Activated CD4-positive, alpha-beta T cell treated with anti-CD3 and anti-CD28 coated beads, Interleukin-2, amount 10 ng/mL, durations not matched to agents 24 days and 14 days (primary cell): ENCODE measurements at regions not wholly inside any gene's neighbourhood (a gene's known extent, or its start where the extent isn't known, plus 50 kb on each side); places are given as distances from the start of the nearest gene placed in this dataset.
"Not testable (repeated sequence)": the region's sequence is repeated elsewhere in the genome, so short reads cannot be mapped to it uniquely, and the experiment has no call there.

ENCODE experiments used
- DNase-seq: peaks from one replicate; pipeline ENCODE4 v3.0.0; 2022
- H3K27ac Mint-ChIP-seq: one replicate; pipeline ENCODE4 v1.8.0; 2022; ENCODE audit warnings: mild to moderate bottlenecking, mixed read lengths
- H3K27me3 Mint-ChIP-seq: one replicate; pipeline ENCODE4 v1.8.0; 2022; ENCODE audit warnings: mixed read lengths
- H3K36me3 Mint-ChIP-seq: one replicate; pipeline ENCODE4 v1.8.0; 2022; ENCODE audit warnings: low read depth, mild to moderate bottlenecking, mixed read lengths
- H3K4me1 Mint-ChIP-seq: one replicate; pipeline ENCODE4 v1.8.0; 2021; ENCODE audit warnings: mixed read lengths
- H3K4me3 Mint-ChIP-seq: one replicate; pipeline ENCODE4 v1.8.0; 2022; ENCODE audit warnings: mild to moderate bottlenecking, moderate library complexity, mixed read lengths
- H3K9me3 Mint-ChIP-seq: one replicate; pipeline ENCODE4 v1.8.0; 2021; ENCODE audit warnings: mixed read lengths
- intact Hi-C: fragments of 100-400 bp; cut with micrococcal nuclease; formaldehyde crosslinking; loops from one replicate; pipeline ENCODE4 v1.15.1; 2023

GRCh38 chr10:6999232-6999925 is 411.5 kb downstream of the SFMBT2 start:
- H3K4me1 Mint-ChIP-seq, result peaks cover 2% of the 10 kb centered on the region
- peaks cover 22% of the 10 kb centered on the region for H3K27me3 Mint-ChIP-seq
- H3K4me3 Mint-ChIP-seq, result no peak overlapping the region
- no peaks in the 10 kb centered on the region for H3K9me3 Mint-ChIP-seq
- no peak for DNase-seq
- no peaks in the 10 kb centered on the region for H3K36me3 Mint-ChIP-seq
- intact Hi-C loops, result no loop called here
- H3K27ac Mint-ChIP-seq, result no peak overlapping the region

GRCh38 chr10:6997509-6997908 is 413.3 kb downstream of the SFMBT2 start:
- intact Hi-C loops, result no loop called here
- no peak for DNase-seq
- peaks cover 4% of the 10 kb centered on the region for H3K9me3 Mint-ChIP-seq
- peaks cover 17% of the 10 kb centered on the region for H3K27me3 Mint-ChIP-seq
- no peak overlapping the region for H3K27ac Mint-ChIP-seq
- no peak overlapping the region for H3K4me3 Mint-ChIP-seq
- no peaks in the 10 kb centered on the region for H3K4me1 Mint-ChIP-seq
- H3K36me3 Mint-ChIP-seq, result no peaks in the 10 kb centered on the region

GRCh38 chr10:6996431-6996830 is 414.4 kb downstream of the SFMBT2 start:
- no peak for DNase-seq
- no peak overlapping the region for H3K27ac Mint-ChIP-seq
- H3K4me3 Mint-ChIP-seq, result no peak overlapping the region
- peaks cover 13% of the 10 kb centered on the region for H3K27me3 Mint-ChIP-seq
- no peaks in the 10 kb centered on the region for H3K36me3 Mint-ChIP-seq
- H3K4me1 Mint-ChIP-seq, result no peaks in the 10 kb centered on the region
- intact Hi-C loops, result no loop called here
- peaks cover 4% of the 10 kb centered on the region for H3K9me3 Mint-ChIP-seq

DNA sequence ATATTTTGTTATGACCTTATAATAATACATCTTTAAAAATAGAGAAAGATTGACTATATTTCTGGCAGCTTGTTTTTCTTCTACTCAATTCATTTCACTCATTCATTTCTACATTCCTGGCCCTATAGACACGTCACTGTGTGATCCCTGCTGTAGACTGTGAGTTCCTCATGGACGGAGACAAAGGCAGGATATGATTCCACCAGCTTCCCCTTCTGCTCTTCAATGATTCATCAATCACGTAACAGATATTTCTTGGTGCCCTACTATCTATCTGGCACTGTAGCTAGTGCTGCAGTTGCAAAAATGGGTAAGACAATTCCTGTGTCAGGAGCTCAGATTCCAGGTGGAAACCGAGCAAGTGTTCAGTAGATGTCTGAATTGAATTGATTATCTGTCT is 415.0 kb downstream of the SFMBT2 start:
- Mint-ChIP-seq H3K9me3 (peaks cover 4% of the 10 kb centered on the region), H3K36me3 (no peaks in the 10 kb centered on the region), H3K27me3 (peaks cover 13% of the 10 kb centered on the region), H3K4me1 (peaks cover 2% of the 10 kb centered on the region), H3K4me3 (no peak overlapping the region), H3K27ac (no peak overlapping the region)
- intact Hi-C loops, result no loop called here
- no peak for DNase-seq

DNA sequence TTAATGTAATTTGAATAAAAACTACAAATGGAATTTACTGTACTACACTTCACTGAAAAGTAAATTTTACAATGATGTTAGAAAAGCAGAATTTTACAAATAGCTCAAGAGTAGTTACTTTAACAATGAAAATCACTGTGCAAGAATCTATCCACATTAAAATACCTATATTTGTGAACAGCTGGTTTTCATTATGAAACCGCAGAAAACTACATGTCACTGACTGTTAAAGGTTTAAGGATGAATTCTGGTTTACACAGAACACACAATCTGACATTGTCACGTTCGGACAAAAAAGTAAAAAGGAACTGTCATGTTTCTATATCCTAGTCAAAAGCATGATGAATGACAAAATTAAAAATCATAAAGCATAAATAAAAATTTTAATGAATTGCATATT is 415.3 kb upstream of the PRKCQ start:
- no peak overlapping the region for H3K4me3 Mint-ChIP-seq

DNA sequence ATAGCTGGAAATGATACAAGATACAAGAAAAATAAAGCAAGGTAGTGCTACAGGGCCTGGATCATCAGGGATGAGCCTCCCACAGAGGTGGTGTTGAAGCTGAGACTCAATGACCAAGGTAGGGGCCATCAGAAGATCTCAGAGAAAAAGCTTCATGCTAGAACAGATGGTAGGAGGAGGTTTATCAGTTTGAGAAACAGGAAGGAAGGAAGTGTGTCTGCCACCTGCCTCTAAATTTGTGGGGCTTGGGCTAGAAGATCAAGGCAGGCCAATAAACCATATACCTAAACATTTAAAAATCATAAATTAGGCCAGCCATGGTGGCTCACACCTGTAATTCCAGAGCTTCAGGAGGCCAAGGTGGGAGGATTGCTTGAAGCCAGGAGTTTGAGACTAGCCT is 410.8 kb upstream of the PRKCQ start:
- peaks cover 5% of the 10 kb centered on the region for H3K4me1 Mint-ChIP-seq
- peaks cover 7% of the 10 kb centered on the region for H3K27me3 Mint-ChIP-seq
- no peak for DNase-seq
- H3K4me3 Mint-ChIP-seq, result no peak overlapping the region
- H3K36me3 Mint-ChIP-seq, result no peaks in the 10 kb centered on the region
- H3K9me3 Mint-ChIP-seq, result peaks cover 4% of the 10 kb centered on the region
- intact Hi-C loops, result no loop called here
- H3K27ac Mint-ChIP-seq, result no peak overlapping the region

More for the DNA sequence above, 415.3 kb upstream of the PRKCQ start:
- intact Hi-C loops, result no loop called here
- peaks cover 5% of the 10 kb centered on the region for H3K4me1 Mint-ChIP-seq
- no peaks in the 10 kb centered on the region for H3K36me3 Mint-ChIP-seq
- peaks cover 4% of the 10 kb centered on the region for H3K9me3 Mint-ChIP-seq
- peaks cover 13% of the 10 kb centered on the region for H3K27me3 Mint-ChIP-seq
- no peak overlapping the region for H3K27ac Mint-ChIP-seq
- DNase-seq, result no peak

- intact Hi-C loops, result no loop called here
- Mint-ChIP-seq H3K4me3 (no peak overlapping the region), H3K4me1 (peaks cover 5% of the 10 kb centered on the region), H3K9me3 (peaks cover 4% of the 10 kb centered on the region), H3K27me3 (peaks cover 5% of the 10 kb centered on the region), H3K36me3 (no peaks in the 10 kb centered on the region), H3K27ac (no peak overlapping the region)
- no peak for DNase-seq
Observed at GRCh38 chr10:6988654-6989053, 408.6 kb upstream of the PRKCQ start.

DNA sequence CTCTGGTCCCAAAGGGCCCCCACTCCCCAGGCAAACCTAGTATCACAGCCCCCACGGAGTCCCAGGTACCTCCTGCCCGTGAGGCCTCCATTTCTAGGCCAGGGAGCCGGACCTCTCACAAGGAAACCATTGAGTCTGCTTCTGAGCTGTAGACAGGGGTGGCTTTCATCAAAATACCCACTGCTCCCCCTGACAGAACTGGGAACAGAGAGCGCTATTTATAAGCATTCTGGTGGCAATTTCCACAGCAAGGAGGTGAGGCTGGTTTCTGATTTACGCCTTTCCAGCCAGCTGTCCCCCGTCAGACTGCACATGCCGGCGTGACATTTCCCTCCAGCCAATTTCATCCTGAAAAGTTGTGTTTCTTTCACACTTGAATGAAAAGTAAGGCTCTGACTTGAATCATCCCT is 407.5 kb upstream of the PRKCQ start:
- DNase-seq, result no peak
- Mint-ChIP-seq H3K9me3 (no peaks in the 10 kb centered on the region), H3K27me3 (peaks cover 1% of the 10 kb centered on the region), H3K4me1 (peaks cover 5% of the 10 kb centered on the region), H3K36me3 (no peaks in the 10 kb centered on the region), H3K27ac (no peak overlapping the region), H3K4me3 (no peak overlapping the region)
- intact Hi-C loops, result no loop called here

DNA sequence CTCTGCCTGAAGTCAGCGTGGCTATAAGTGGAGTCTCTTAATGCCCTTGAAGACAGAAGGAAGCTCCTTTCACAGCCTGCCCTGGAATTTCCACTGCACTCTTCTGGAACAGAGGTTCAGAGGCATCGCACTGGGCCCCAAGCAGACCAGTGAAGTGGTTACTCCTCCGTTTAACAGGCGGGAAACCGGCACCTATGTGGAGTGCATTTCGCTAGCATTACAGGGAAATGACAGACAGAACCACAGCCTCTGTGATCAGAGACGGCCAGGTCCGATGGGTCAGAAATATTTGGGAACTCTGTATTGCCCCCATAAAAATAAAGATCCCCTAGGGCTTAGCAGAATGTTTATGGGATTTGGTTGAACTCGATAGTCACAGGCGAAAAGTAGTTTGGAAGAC is 406.9 kb upstream of the PRKCQ start:
- Mint-ChIP-seq H3K4me3 (no peak overlapping the region), H3K36me3 (no peaks in the 10 kb centered on the region), H3K27ac (no peak overlapping the region)

GRCh38 chr10:6985644-6986043 is 405.6 kb upstream of the PRKCQ start:
- Mint-ChIP-seq H3K4me3 (no peak overlapping the region), H3K9me3 (no peaks in the 10 kb centered on the region), H3K27ac (no peak overlapping the region), H3K36me3 (no peaks in the 10 kb centered on the region), H3K4me1 (peaks cover under 1% of the 10 kb centered on the region), H3K27me3 (peaks cover 4% of the 10 kb centered on the region)
- no peak for DNase-seq
- intact Hi-C loops, result no loop called here

More for the DNA sequence above, 406.9 kb upstream of the PRKCQ start:
- intact Hi-C loops, result no loop called here
- peaks cover 5% of the 10 kb centered on the region for H3K4me1 Mint-ChIP-seq
- no peaks in the 10 kb centered on the region for H3K9me3 Mint-ChIP-seq
- peaks cover 1% of the 10 kb centered on the region for H3K27me3 Mint-ChIP-seq
- no peak for DNase-seq

GRCh38 chr10:6984971-6985370 is 404.9 kb upstream of the PRKCQ start:
- H3K27ac Mint-ChIP-seq, result no peak overlapping the region
- H3K9me3 Mint-ChIP-seq, result no peaks in the 10 kb centered on the region
- H3K27me3 Mint-ChIP-seq, result peaks cover 9% of the 10 kb centered on the region
- no peak for DNase-seq
- peaks cover 3% of the 10 kb centered on the region for H3K4me1 Mint-ChIP-seq
- intact Hi-C loops, result no loop called here
- no peaks in the 10 kb centered on the region for H3K36me3 Mint-ChIP-seq
- no peak overlapping the region for H3K4me3 Mint-ChIP-seq

DNA sequence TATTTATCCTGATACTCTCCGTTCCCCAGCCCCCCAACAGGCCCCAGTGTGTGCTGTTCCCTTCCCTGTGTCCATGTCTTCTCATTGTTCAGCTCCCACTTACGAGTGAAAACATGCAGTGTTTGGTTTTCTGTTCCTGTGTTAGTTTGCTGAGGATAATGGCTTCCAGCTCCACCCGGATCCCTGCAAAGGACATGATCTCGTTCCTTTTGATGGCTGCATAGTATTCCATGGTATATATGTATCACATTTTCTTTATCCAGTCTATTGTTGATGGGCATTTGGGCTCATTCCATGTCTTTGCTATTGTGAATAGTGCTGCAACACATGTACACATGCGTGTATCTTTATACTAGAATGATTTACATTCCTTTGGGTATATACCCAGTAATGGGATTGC is 403.9 kb upstream of the PRKCQ start:
- intact Hi-C loops, H3K36me3 Mint-ChIP-seq, H3K27ac Mint-ChIP-seq, H3K4me1 Mint-ChIP-seq, H3K9me3 Mint-ChIP-seq, H3K4me3 Mint-ChIP-seq, DNase-seq: not testable (repeated sequence)
- H3K27me3 Mint-ChIP-seq, result peaks cover 17% of the 10 kb centered on the region

DNA sequence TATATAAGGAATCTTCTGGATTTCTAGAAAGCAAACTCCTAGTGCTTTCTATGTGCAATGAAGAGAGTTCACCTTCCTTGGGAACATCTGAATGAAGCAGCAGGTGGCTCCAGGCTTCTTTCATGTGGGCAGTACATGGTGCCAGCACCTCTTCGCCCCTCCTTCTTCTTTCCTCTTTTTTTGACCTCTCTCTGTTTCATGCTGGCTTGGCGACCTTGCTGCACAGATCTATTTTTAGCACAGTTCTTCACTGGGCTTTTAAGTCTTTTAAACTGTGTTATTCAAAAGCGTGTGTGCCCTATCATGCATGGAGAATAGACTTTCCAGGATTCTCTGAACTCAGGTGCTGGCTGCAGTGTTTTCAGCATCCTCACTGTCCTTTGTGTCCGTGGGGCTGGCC is 400.3 kb upstream of the PRKCQ start:
- Mint-ChIP-seq H3K9me3 (peaks cover 4% of the 10 kb centered on the region), H3K27ac (no peak overlapping the region), H3K4me3 (no peak overlapping the region), H3K27me3 (peaks cover 30% of the 10 kb centered on the region), H3K4me1 (peaks cover 4% of the 10 kb centered on the region), H3K36me3 (no peaks in the 10 kb centered on the region)
- intact Hi-C loops, result no loop called here
- no peak for DNase-seq

GRCh38 chr10:6979371-6979770 is 399.3 kb upstream of the PRKCQ start:
- intact Hi-C loops, result no loop called here
- Mint-ChIP-seq H3K27me3 (peaks cover 29% of the 10 kb centered on the region), H3K36me3 (no peaks in the 10 kb centered on the region)

GRCh38 chr10:6978187-6978627 is 398.1 kb upstream of the PRKCQ start:
- Mint-ChIP-seq H3K27me3 (peaks cover 29% of the 10 kb centered on the region), H3K36me3 (no peaks in the 10 kb centered on the region), H3K4me3 (no peak overlapping the region), H3K27ac (no peak overlapping the region), H3K4me1 (peaks cover 15% of the 10 kb centered on the region), H3K9me3 (peaks cover 4% of the 10 kb centered on the region)
- intact Hi-C loops, result no loop called here
- no peak for DNase-seq

More at GRCh38 chr10:6979371-6979770, 399.3 kb upstream of the PRKCQ start:
- Mint-ChIP-seq H3K9me3 (peaks cover 4% of the 10 kb centered on the region), H3K27ac (no peak overlapping the region), H3K4me3 (no peak overlapping the region), H3K4me1 (peaks cover 7% of the 10 kb centered on the region)
- no peak for DNase-seq
